ENCODE measurements at regions not wholly inside any gene's neighbourhood (a gene's known extent, or its start where the extent isn't known, plus 50 kb on each side); places are given as distances from the start of the nearest gene placed in this dataset.

DNA sequence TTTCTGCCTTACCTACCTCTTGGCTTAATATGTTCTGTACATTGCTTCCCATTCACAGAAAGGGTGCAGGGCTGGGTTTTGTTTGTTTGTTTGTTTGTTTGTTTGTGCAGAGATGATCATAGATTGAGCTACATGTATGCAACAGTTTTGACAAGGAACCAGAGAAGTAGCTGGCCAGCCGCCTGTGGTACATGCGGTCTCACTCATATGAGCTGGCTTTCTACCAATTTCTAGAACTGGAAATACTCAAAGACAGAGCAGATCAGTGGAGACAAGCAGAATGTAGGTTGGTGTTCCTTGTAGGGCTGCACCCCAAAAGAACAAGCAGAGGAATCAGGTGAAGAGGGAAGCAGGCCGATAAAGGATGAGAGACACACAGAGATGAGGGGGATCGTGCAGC lies 502.7 kb downstream of the SOX2 start:
- no peak for DNase-seq (ENCODE audit: low read depth, low spot score)

DNA sequence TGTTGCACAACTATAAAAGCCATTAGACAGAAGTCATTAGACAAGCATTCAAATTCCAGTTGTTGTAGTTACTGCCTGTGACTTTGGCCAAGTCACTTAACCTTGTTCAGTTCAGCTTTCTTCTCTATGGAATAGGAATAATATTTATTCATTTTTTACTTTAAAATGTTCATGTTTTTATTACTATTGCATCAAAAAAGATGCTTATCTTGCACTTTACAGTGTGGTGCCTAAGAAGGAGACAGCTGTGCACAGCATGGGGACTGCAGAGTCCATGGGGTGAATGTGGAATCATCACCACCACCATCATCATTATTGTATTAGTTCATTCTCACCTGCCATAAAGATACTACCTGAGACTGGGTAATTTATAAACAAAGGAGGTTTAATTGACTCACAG lies 504.2 kb downstream of the SOX2 start:
- no peak for DNase-seq (ENCODE audit: low read depth, low spot score)

DNA sequence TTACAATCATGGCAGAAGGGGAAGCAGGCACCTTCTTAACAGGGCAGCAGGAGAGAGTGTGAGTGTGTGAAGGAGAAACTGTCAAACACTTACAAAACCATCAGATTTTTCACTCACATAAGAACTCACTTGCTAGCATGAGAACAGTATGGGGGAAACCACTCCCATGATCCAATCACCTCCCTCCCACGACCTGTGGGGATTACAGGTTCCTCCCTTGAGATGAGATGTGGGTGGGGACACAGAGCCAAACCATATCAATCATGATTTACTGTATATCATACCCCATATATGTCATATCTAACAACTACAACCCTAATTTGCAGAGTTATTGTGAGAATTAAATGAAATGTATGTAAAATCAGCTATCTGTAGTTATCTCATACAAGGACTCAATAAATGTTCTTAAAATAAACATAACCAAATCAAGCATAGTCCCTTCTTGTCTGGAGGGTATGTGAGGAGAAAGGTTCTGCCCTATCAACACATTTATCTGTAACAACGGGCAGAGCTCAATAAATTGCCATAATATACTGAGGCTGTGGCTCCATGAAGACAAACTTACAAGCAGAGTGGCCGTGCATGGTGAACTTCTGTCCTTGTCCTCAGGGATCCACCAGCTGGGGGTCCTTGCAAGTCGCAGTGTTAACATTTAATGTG lies 504.7 kb downstream of the SOX2 start:
- no peak for DNase-seq (ENCODE audit: low read depth, low spot score)

DNA sequence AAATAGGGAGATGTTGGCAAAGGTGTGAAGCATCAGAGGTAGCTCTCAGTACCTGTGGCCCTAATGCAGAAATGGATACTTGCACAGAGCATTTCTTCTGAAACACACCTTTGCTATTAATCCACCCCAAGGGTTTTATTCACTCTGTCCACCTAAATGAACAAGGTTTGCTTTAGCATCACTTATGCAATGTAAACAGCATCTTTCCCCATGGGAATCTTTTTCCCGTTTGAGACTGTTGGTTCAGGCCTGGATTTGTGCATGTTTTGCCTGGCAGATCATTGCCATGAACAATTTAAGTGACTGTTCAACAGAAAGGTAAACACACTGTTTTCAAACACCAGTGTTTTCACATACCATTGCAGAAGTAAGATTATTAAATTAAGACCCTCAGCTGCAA lies 508.3 kb downstream of the SOX2 start:
- DNase-seq (ENCODE audit: low read depth, low spot score), result no peak

DNA sequence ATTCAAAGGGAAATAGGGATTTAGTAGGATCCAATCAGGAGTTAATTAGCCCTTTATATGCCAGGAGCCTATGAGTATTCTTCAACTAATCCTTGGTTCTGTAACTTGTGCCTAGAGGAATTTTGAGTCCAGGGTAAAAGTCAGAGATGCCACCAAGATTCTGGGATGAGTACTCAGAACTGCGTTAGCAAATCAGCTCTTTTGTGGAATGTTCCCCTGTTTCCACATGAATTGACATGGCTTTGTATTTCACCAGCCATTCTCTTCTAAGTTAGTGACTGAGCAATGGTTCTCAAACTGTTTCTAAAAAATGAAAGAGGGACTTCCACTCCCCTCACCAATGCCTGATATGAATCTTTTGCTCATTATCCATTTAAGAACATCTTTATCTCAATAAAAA lies 508.7 kb downstream of the SOX2 start:
- no peak for DNase-seq (ENCODE audit: low read depth, low spot score)

DNA sequence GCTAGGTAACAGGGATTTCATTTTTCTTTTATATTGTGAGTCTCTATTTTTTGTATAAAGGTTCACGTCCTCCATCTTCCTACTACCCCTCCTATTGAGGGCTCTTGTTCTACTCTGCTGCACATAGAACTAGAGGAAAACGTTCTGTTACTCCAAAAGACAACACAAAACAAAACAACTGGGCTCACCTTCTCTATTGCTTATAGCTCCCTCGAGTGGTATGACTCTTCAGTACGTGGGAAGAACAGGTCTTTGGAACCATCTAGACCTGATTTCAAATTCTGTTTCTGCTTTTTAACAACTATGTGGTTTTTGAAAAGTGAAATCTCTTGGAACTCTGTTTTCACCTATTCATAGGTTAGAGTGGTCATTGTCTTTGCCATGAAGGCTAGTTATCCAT lies 515.3 kb downstream of the SOX2 start:
- DNase-seq (ENCODE audit: low read depth, low spot score), result no peak

DNA sequence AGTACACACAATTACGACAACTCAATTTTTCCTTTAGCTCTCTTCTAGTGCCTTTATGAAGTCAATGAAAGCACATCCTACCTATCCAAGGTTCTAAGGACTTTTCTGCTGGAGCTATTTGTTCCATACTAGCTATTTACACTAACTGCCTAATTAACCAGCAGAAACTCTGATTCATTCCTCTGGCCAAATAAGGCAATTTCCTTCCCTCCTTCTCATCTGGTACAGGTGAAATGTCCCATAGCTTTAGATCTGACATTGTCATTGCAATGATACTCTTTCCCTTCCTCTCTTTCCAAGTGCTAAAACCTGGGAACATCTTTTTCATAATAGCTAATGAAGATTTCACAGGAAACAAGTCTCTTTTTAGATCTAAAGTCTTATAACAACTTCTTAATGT lies 521.7 kb downstream of the SOX2 start:
- no peak for DNase-seq (ENCODE audit: low read depth, low spot score)

DNA sequence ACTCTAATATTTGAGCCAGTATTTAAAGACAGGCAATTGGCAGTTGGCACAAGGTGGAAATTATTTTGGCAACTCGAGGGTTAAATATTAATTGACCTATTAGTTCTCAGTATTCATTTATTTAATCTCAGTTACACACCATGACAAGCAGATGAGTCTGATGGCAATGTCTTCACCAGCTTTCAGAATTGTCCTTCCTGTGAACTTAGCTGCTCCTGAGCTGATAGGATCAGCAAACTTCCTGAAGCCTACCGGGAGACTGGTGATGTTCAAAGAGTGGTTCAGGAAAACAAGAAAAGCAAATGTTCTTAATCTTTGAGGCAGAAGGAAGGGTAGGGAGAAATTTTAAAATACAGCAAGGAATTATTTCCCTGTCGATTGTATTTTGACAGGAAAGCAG lies 522.2 kb downstream of the SOX2 start:
- no peak for DNase-seq (ENCODE audit: low read depth, low spot score)

DNA sequence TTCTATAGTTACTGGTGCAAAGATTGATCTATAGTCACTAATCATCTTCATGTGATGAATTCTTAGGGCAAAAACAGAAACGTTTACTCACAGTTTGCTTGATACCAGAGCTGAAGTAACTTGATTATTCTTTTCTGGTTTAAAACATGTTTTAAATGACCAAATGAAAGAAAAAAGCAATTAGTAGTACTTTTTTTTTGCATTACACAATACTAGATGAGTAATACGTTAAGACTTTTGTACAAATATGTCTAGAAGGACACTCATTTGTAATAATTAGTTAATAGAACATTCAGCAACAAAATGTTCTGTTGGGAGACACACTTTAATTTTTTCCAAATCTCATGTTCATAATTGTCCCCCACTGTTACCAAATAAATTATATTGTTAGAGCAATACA lies 523.2 kb downstream of the SOX2 start:
- DNase-seq (ENCODE audit: low read depth, low spot score), result no peak

DNA sequence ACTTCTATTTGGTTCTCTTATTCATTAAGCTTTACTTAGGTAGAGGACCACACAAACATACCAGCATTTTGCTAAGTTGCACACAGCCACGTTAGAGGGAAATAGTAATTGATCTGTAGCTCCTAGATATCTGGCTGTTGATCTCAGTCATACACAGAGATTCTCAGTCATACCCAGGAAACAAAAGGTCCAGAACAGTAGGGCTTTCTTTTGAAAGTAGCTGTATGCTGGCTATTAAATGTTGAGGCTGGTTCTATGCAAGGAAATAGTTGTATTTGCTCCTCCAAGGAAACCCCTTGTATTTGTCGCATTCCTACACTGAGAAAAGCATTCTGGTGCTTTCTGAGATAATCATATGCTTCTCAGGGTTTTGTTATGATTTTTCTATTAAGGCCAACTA lies 523.8 kb downstream of the SOX2 start:
- no peak for DNase-seq (ENCODE audit: low read depth, low spot score)

DNA sequence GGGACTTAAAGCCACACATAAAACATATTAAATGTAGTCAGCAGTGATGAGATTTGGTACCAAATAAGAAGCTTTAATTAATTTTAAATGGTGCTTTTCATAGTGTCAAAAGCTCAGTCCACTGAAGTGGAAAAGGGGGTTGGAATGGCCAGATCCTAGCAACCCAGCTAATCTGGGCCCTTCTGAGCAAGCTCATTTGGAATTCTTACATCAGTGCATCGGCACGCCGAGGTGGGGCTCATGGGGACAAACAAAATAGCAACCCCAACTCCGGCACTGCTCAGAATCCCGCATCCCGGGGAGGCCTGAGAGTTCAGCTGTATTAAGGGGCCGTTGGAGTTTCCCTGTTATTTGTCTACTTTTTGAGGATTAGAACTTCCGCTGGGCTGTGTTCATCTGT lies 526.4 kb downstream of the SOX2 start:
- DNase-seq (ENCODE audit: low read depth, low spot score), result no peak

DNA sequence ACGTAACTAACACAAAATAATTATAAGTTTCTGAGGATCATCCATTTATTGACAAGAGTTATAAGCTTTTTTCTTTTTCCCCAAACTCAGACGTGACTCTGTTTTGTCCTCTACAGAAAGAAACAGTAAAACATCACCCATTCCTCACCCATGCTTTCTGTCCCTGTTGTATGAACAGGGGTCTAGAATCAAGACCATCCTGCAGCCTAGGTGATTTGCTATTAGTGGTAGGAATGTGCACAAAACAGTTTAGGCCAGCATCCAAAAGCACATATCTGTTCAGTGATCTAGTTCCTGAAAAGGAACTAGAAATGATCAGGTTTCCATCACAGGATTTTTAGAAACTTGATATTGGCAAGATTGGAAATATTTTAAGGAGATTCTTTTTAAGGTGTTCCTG lies 527.6 kb downstream of the SOX2 start:
- DNase-seq (ENCODE audit: low read depth, low spot score), result no peak

DNA sequence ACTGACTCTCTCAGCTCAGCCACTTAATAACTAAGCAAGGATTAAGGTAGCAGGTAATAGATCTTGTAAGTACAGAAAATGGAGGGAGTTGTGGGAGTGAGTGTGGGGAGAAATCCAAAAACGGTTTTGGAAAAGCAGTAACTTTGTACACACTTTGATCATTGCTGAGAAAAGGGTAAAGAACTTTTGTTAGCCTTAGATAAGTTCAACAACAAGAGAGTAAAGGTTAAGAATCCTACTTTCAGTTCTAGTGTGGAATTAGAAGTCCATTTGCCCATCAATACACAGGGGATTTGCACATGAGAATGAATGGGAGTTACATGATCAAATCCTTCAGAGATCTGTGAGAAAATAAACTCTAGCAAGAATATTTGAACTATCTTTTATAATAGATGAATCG lies 528.7 kb downstream of the SOX2 start:
- DNase-seq (ENCODE audit: low read depth, low spot score), result no peak

DNA sequence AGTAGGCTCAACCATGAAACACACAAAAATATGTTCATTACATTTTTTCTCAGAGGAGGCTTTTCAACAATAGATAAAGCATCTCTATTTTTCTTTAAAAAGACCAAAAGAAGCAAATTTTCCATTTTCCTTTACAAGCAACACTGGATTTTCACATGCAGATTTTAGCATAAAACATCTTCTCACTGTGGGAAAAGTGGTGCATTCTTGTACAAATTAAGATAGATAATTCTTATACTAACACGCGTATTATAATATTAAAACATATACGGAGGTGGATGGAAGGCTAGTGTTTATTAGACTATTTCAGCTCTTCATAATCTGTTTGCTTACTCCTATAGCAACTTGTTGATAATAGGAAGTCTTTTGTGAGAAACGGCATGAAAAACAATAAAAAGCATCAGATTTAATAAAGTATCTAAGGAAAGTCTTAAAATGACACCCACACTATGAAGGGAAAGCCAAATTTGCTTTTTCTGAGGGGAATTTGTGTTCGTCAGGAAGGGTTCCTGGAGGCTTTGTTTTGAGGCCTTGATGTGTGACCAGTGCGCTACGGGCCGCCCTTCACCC lies 529.6 kb downstream of the SOX2 start:
- DNase-seq (ENCODE audit: low read depth, low spot score), result no peak

DNA sequence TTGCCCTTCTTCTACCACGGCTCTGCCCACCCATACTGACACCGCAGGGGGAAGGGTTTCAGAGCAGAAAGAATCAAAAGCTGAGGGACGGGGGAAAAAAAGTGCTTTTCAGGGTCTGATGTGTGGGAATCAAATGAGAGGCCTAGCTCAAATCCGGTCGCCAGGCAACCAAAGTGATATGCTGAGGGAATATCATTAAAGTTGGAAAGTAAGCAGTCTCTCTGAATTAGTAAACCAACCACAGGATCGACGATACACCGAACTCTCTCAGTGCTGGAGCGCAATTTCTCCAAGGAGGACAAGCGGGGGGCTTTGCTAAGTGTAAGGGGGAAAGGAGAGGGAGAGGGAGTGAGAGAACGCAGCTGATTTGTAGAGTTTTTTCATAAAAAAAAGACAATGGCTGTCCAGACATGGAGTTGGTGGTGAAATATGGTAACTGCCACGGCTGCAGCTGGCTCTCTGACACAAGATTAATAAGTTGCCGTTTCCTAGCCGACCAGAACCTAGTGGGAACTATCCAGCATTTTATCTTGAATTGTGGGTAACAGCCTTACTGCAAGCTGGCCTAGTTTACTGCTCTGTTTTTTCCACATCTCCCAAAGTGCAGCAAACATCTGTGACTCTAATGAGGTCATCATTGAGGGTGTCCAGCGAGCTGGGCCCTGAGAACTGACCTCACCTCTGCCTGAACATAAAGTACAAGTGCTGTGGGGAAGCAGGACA lies 530.2 kb downstream of the SOX2 start:
- DNase-seq (ENCODE audit: low read depth, low spot score), result no peak

DNA sequence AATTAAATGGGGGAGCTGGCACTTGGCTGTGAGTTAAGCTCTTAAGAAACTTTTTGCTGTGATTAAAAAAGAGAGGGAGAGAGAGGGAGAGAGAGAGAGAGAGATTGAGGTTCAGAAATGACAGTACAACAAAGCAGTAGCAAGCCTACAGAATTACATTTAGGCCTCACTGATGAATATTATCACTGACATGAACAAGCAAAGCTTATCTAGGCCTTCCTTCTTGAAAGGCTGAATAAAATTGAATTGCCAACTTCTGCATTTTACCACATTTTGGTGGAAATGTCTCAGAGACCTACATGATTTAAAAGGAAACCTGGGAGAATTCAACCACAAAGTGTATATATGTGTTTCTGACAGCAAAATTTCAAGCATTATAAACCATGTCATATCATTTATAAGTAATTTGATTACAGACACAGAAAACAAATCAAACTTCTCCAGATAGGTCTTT lies 530.8 kb downstream of the SOX2 start:
- DNase-seq (ENCODE audit: low read depth, low spot score), result no peak

DNA sequence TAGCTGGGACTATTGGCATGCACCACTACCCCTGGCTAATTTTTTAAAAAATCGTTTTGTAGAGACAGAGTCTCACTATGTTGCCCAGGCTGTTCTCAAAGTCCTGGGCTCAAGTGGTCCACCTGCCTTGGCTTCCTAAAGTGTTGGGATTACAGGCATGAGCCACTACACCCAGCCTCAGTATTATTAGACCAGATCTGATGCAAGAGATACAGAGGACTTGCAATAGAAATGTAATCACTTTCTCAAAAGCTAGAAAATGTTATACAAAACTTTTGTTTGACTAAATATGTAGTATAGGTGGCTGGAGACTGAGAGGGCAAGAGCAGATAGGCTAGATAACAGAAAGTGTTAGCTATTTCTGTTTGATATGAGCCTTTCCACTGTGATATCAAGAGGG lies 531.9 kb downstream of the SOX2 start:
- no peak for DNase-seq (ENCODE audit: low read depth, low spot score)

DNA sequence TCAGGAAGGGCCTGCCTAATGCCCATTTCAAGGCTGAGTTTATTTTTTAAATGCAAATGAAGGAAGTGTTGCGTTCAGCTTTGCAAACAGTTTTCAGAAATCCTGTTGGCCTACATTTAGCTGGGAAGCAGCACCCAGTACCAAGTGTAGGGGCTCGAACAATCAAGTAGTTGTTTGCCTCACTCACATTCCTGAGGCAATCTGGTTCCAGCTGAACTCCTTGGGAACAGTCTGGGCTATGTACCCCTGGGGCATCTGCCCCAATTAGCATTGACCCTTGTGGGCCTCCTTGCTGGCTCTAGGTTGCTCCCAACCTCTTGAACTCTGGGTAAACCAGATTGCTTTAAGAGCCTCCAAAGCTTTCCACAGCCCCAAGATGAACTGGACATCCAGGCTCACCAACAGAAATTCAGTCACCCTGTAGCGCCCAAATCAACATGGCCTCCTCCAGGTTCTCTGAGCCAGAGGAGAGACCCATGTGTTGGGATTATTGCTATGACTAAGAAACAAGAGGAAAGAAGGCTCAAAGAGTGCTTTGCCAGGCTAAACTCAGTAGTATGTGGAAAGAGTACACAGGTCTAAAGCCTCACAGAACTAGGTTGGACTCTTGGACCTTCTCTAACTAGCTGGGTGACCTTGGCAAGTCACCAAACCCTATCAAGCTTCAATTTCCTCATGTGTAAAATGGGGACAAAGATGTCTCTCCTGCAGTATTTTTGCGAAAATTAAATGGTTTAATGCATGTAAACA lies 532.7 kb downstream of the SOX2 start:
- DNase-seq (ENCODE audit: low read depth, low spot score), result no peak

DNA sequence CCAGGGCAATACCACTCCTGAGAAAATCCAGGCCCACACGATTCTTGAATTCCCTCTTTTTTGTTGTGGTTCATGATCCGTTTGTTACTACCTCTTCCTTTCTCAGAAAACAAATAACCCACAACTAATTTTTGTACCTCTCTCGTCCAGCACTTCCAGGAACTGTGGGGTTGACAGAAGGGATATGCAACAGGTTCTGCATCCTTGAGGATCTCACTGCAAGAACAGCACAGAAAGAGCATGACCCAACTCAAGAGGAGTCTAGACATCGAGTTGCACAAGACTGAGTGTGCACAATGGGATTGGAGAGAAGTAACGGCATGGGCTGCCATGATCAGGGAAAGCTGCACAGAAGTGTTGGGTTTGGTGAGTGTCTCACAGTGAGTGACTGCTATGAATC lies 533.3 kb downstream of the SOX2 start:
- no peak for DNase-seq (ENCODE audit: low read depth, low spot score)

DNA sequence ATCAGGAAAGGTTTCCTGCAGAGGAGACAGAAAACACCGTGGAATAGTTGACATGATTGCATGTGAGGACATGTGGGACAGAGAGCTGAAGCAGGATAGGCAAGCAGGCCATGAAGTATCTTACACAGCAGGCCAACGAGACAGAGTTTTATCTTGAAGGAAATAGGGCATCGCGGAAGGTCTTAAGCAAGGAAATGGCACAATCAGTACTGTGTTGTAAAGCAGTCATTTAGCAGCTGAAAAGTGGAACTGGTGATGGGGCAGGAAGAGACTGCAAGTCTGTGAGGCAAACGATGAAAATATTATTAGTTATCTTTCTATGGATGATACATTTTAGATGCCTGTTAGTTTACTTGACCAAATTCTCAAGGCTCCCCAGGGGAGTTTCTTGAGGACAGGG lies 535.1 kb downstream of the SOX2 start:
- no peak for DNase-seq (ENCODE audit: low read depth, low spot score)

DNA sequence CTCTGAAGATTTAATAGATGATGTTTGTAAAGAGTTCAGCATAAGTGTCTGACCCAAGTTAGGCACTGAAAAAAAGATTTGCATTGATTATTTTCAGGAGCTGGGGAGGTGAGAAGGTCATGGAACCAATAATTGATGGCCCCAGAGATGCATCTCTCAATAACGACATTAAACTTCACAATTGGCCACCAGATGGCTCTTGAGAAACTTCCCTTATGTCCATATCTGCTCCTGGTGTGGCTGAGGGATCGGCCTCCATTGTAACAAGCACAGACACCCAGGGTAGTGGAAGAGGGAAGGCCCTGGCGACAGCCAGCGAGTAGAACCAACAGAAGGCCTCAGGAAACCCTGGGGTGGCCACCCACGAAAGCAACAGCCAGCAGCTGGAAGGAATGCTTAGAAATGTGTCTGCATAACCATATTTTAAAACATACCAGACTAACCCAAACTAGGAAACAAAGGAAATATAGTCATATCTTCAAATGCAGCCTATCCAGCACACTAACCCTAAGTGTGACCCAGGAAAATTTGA lies 536.7 kb downstream of the SOX2 start:
- DNase-seq (ENCODE audit: low read depth, low spot score), result no peak

DNA sequence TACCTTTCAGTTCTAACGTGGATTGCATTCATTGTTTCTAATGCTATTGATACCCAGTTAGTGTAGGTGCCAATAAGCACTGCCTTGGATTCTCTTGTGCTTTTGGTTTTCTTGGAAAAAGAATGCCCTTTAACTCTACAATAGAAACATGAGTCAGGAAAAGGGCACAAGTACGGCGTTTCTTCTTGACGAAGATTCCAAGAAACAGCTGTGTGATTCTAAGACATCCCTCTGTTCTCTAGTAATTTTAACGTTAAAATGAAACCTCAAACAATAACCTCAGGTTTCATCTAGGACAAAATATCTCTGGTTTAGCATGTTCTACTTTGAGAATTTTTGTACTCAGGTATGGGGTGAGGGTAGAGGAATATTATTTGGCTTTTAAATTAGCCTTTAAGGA lies 540.5 kb upstream of the ATP11B start:
- DNase-seq (ENCODE audit: low read depth, low spot score), result no peak

All from iPS DF 19.7 (cell line).